GM21360 (cell line): ENCODE measurements at regions not wholly inside any gene's neighbourhood (a gene's known extent, or its start where the extent isn't known, plus 50 kb on each side); places are given as distances from the start of the nearest gene placed in this dataset.
"Not testable (repeated sequence)": the region's sequence is repeated elsewhere in the genome, so short reads cannot be mapped to it uniquely, and the experiment has no call there.

Source experiments
- ATAC-seq: cut with Tn5 transposase; IDR thresholded peaks from one replicate; pipeline ENCODE4 v1.9.1; 2021; ENCODE audit warnings: mild to moderate bottlenecking, moderate library complexity; ENCODE audit not compliant: unreplicated experiment

DNA sequence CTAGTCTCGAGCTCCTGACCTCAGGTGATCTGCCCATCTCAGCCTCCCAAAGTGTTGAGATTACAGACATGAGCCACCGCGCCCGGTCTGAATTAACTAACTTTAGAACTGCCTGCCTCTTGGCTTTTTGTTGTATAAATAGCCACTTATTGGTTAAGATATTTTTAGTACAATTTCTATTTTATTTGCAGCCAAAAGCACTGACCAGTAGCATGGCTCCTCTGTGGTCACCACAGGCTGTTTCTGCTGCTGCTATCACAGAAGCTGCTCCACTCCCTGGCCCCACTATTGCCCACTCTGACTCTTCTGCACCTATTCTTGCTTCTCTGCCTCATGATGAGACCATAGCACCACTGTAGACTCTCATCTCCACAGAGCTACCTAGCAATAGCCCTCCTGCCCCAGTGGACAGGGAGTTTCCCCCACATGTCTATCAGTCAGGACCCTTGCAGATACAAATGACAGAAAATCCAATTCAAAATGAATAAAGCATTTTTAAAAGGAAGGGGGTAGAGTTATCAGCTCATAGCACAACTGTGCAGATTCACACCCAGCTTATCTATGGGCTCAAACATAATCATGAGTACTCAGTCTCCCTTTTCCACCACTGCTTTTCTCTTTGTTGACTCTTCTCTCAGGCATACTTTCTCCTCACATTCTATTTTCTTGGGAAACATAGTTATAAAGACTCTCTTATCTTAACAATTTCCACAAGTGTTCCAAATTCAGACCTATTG is 151.8 kb upstream of the EPB41L4A start:
- no peak for ATAC-seq

DNA sequence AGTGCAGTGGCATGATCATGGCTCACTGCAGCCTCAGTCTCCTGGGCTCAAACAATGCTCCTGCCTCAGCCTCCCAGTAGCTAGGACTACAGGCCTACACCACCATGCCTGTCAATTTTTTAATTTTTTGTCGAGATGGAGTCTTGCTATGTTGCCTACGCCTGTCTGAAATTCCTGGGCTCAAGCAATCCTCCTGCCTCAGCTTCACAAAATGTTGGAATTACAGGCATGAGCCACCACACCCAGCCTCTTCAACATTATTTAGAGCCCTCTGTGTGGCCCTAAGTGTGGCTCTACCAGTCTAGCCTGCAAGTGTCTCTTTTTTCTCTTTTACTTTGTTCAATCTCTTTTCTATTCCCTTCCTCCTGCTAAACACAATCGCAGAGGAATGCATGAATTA is 154.4 kb upstream of the EPB41L4A start:
- no peak for ATAC-seq

DNA sequence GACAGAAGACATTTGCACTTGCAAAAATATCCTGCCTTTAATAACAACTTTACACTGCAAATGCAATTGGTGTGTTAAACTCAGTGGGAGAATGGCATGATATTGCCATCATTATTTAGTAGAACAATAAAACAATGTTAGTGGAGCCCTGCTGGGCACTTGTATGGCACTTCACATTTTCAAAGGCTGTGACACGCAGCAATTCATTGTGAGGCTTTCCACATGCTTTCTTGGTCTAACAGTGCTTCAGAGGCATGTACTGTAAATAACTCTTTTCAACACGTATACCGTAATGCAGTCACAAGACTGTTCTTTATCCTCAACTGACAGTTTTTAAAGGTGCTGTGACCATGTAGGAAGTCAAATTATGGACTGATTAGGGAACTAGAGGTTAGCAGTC is 155.5 kb upstream of the EPB41L4A start:
- no peak for ATAC-seq

DNA sequence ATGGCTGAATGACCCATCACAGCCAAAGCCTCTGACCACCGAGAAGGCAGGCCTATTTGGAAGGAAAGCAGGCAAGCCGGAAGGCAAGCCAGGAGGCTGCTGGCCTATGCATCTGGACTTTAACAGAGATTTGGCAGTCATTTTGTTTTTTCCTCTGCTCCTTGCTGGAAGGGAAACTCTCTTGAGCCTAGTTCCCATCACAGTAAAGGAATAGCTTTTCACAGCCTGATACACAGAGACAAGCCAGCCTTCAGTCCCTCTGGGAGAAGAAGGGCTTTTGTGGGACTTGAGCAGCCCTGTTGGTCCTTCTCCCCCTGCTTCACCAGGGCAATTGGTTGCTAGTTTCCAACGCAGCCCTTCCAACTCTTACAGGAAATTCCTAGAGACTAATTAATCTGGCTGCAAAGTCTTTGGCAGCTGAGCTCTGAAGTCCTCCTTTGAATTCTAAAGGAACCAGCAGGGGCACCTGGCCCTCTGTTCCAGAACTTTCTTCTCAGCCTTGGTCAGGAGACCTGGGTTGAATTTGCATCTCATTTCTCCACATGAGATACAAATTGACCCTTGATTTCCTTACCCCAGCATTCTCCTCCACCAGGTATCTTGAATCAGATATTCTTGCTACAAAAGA is 157.3 kb upstream of the EPB41L4A start:
- ATAC-seq = no peak

DNA sequence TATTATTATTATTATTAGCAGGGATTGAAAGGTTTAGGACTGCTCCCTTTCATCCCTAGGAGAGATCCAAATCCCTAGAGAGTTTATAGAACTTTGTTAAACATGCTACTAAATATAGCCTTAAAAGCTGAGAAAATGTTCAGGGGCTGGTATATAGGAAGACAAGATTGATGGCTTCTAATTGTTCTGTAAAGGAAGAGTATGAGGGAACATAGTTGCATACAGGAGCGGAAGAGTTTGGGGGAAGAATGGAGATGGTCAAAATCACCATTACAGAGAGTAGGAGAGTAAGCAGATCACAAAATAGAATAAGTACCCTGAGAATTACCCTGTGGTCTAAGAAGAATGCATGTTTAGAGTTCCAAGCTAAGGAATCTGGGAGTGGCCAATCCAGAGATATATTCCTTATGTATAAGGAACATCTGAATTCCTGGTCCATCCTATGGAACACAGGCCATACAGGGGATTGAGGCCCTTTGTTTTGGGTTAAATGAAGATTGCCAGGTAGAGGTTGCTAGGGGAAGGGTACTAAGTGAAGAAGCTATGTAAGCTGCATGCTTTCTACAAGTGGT is 158.0 kb upstream of the APC start:
- no peak for ATAC-seq

DNA sequence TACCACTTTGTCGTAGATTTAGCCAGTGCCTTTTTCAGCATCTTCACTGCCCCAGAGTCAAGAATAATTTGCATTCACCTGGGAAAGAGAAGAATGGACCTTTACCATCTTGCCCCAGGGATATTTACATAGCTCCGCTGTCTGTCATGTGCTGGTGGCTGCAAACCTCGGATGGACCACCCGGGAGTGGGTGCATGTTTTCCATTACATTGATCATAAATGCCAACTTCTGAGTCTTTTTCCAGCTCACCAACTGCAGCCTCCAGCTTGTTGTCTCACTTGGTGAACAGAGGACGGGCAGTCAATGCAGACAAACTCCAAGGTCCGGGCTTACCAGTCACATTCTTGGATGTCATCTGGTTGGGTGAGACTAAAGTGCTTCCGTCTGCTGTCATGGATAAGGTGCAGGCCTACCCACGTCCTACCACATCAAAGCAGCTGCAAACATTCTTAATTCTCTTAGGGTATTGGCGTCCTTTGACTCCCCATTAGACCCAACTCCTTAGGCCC is 155.8 kb upstream of the APC start:
- ATAC-seq = no peak

DNA sequence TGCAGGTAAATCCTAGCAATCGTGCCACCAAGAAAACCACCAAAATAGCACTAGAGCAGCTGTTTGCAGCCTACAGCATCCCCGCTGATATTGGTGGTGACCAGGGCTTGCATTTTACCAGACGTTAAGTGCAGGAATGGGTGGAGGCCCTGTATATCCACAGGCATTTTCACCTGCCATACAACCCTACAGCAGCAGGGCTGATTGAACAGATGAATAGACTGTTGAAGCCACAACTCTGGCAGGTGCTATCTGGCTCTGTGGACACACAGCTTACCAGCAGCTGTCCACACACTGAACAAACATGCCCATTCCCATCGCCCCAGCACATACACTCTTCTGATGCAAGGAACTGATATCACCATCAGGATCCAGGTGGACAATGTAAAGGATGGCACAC is 154.5 kb upstream of the APC start:
- no peak for ATAC-seq

DNA sequence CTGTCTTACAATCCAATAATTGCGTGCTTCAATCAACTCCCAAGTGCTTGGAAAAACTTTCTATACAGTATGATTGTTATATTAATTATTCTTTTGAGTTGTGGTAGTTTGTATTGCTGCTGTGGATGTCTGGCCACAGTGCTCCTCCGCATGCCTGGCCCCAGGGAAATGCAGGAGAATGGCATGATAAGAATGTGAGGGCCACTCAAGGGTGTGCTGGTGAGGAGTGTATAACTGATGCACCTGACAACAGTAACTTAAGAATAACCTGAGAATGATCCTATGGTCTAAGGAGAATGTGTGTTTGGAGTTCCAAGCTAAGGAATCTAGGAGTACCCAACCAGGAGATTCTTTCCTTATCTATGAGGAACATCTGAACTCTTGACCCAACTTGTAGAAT is 152.9 kb upstream of the APC start:
- no peak for ATAC-seq

DNA sequence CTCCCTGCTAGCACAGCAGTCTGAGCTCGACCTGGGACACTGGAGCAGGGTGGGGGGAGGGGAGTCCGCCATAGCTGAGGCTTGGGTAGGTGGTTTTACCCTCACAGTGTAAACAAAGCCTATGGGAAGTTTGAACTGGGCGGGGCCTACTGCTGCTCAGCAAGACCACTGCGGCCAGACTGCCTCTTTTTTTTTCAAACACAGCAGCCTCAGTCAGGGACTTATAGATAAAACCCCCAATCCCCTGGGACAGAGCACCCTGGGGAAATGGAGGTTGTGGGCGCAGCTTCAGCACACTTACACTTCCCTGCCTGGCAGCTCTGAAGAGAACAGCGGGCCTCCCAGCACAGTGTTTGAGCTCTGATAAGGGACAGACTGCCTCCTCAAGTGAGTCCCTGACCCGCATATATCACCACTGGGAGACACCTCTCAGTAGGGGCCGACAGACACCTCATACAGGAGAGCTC is 151.1 kb upstream of the APC start:
- no peak for ATAC-seq

DNA sequence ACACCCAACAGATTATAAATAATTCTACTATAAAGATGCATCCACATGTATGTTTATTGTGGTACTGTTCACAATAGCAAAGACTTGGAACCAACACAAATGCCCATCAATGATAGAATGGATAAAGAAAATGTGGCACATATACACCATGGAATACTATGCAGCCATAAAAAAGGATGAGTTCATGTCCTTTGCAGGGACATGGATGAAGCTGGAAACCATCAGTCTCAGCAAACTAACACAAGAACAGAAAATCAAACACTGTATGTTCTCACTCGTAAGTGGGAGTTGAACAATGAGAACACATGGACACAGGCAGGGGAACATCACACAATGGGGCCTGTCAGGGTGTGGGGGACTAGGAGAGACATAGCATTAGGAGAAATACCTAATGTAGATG is 146.8 kb upstream of the APC start:
- not testable (repeated sequence) for ATAC-seq

DNA sequence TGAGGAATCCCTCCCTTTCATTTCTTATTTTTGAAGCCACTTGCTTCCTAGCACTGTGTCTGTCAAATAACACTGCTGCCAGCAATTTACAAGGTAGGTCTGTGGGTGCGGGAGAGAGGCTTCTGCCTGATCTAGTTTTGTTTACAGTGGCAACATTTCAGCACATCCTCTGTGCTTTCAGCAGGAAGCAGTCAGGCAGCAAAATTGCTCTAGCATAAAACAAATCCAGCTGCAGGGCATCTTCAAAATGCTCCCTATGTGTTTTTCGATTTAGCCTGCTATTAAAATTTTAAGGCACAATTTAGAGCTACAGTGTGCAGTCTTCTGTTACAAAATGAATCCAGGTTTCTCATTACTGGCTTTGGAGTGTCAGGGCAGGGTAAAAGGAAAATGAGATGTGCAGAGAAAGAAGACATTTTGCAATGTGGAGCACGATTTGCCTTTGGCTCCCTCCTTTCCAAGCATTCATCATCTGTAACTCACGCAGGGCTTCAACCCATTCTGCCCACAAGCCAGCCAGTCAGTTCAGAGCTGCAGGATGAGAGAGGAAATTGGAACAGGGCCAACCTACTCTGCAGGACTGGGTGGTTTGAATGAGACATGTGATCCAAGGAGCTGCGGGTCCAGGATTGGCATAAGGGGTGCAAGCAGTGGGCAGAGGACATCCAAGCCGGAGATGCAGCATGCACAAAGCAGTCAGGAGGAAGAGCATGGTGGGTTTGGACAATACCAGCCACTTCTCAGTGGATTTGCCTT is 143.4 kb upstream of the APC start:
- no peak for ATAC-seq

DNA sequence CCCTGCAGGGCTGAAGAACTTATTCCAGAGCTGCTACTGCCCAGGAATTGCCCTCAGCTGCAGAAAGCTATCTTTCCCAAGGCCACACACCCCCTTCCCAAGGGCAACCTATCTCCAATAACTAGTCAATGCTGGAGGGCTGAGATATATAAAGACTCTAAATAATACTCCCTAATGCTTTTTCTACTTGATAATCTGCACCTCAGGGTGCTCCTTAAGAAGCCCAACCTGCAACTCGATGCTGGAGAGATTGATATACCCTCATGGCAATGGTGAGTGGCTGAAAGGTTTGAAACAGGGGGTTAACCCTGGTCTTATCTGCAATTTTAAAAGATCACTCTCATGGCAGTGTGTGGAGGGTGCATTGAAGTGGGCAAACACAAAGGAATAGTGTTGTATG is 142.7 kb upstream of the APC start:
- no peak for ATAC-seq

DNA sequence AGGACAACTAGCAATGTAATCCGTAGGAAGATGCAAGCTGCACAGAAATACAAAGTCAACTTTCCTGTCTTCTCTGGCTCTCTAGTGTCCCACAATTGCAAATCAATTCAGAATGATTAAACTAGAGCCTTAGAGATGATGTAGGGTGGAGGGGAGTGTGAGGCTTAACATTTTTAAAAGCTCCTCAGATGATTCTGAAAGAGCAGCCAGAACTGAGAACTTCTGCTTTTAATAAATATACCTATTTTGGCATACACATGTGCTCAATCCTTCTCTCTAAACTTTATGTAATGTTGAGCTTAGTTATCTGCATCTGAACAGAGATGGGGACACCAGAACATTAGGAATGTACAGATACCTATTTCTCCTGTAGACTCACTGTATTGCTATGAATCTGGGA is 139.9 kb upstream of the APC start:
- no peak for ATAC-seq

DNA sequence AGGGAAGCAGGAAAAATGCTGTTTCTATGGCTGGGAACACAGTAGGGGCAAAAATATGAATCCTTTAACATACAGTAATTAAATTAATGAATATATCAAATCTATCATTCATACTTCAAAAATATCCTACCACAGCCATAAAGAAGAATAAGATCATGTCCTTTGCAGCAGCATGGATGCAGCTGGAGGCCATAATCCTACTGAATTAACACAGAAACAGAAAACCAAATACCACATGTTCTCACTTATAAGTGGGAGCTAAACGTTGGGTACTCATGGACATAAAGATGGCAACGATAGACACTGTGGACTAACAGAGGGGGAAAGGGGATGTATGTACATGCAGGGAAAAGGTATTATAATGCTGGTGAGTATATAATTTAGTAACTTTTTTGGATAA is 137.2 kb upstream of the APC start:
- not testable (repeated sequence) for ATAC-seq

DNA sequence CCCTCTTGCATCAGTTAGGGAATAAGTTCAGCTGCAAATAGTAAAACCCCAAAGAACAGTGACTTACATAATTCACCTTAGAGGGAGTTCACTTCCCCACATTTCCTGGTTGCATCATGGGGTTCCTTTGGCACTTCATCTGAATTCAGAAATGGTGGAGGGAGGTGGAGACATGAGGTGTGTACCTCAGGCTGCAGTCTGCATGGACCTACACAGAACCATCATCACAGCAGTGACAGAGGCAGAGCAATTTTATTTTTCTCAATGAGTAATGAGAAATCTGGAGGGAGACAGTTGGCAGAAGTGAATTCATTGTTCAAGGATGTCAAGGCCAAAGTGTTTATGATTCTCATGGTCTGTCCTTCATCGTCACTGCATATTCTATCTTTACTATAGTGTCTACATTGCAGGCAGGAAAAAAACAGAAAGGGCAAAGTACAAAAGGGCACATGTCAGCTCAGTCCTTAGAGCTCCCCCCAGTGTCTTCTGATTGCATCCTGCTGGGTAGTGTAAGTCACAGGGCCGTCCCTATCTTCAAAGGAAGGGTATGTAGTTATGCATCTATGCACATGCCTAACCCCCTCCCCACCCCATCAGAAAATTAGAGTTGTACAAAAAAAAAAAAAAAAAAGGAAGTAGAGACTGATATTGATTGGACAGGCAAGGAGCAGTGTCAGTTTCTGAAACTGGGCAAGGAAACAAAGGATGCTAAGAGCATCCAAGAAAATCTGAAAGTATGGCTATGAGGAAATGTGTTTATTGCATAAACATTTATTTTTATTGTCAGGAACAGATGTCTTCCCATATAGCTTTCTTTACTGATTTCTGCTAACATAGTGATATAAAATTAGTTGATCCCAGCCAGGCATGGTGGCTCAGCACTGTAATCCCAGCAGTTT is 132.7 kb upstream of the APC start:
- no peak for ATAC-seq

DNA sequence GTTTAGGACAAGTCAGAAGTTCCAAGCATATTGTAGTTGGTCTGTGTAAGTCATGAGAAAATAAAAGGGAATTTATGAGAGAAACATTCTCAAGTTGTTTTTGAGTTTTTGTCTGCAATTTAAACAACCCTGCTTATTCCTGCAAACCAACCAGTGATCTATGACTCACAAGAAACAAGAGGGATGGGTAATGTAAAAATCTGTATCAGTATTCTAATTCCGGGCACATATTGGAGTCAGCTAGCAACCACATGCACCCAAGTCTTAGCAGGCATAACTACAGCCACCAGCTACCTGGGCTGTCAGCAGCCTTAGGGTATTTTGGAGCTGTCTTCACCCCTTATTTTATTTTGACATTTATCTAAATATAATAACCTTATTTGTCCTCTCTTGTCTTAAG is 128.7 kb upstream of the APC start:
- no peak for ATAC-seq

DNA sequence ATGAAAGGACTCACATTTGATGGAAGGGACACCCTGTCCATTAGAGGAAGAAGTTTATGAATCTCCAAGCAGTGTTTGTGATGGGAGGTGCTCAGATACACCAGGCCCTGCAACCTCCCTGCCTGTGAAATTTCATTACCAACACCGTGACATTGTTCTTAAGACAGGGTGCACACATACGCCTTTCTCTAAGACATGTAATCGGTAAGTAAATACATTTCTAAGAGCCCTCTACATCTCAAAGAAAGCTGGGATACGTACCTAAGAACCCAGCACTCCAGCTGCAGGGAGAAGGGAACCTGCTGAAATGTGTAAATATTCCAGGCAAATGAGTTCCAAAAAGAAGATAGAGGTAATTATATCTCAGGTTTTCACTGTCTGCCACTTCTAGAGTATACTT is 125.0 kb upstream of the APC start:
- ATAC-seq = no peak

DNA sequence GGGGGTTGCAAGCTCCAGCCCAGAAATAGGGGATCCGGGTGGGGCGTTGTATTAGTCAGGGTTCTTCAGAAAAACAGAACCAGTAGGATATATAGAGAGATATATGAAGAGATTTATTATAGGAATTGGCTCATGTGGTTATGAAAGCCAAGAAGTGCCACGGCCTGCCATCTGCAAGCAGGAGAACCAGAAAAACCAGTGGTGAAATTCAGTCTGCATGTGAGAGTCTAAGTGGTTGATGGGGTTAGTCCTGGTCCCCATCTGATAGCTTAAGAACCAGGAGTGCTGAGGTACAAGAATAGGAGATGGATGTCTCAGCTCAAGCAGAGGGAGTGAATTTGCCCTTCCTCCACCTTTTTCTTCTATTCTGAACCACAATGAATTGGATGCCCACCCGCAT is 123.4 kb upstream of the APC start:
- ATAC-seq = no peak

DNA sequence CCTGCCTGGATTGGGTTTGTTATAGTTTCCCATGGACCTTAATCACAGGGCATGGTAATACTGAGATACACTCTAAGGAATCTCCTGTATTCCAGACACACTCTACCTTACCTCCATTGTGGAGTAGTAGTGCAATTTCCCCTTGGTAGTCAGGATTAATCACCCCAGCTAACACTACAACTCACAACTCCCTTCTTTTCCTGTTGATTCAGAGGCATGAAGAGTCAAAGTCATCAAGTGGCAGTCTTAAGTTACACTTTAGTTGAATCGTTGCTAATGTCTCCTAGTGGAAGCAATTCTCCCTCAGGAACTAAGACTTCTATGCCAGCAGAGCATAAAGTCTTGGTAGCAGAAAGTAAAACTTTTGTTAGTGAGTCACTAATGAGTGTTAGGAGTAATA is 122.7 kb upstream of the APC start:
- ATAC-seq = no peak

DNA sequence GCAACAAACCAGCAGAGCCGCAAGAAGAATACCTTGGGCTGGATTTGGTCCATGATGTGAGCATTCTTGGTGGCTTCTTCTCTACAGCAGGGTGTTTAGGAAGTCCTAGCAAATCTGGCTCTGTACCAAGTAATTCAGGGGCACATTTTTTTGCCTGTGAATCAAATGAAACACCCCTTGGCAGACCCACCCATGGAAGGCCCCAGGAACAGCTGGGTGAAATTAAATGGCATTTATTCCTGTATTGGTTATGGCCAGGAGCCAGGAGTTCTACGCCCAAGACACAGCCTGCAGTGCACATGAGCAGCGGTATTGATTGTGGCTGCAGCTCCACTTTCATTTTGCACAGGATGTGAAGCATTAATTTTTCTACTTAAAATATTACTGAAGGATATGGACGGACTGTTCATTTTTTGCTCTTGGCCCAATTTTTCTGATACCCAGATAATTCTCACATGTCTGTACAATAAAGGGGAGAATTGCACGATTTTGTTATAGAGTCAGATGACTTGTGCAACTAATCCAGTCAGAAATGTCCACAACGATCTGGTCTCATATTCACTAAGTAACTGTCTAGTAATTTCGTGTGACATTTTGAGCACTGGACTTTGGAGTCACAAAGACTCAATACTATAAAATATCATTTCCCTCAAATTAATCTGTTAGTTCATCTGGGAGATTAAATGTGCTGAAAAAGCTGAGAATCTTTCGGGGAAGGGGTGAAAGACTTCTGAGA is 120.7 kb upstream of the APC start:
- ATAC-seq = no peak
